ENCODE measurements at regions not wholly inside any gene's neighbourhood (a gene's known extent, or its start where the extent isn't known, plus 50 kb on each side); places are given as distances from the start of the nearest gene placed in this dataset.

DNA sequence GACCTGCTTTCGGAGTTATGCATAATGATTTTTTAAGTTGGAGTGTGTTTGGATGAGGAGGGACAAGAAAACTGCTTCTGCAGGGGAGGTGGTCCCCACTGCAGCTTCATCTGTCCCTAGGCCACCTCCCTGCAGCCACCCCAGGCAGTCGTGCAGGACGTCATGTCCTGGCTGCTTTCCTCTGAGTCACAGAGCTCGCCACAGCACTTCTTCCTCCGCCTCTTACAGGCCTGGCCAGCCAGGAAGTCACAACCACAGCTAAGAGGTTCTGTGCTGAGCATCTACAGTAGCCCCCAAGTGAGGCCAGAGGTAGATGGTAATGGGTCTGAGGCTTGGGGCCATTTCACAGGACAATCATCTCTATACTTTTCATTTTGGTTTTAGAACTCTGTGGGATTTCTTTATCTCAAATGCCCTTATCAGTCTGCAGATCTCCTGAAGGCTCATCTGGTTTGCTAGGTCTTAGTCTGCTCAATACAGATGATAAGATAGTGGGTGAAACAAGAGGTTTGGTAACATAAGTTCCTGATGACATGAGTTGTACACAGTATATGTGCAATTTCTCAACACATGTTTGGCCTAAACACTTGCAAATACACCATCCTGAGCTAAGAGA, 106.4 kb downstream of the ARF6 start:
- Histone ChIP-seq H3K4me3 (ENCODE audit: extremely low read depth in 1 of 4, insufficient read depth in 2 of 4, low read depth in 3 of 4, low read length in 4 of 4) (no peak overlapping the region), H3K4me1 (replicated peaks in 1 of 4; ENCODE audit: control insufficient read depth in 3 of 4, insufficient read depth in 4 of 4, low read length in 3 of 4) (peaks cover 12 to 26% (median 16%) of the 10 kb centered on the region in 4 experiments; a peak in 5 of 7 replicates), H3K4ac (replicated peaks; ENCODE audit: insufficient read length, low read depth, low read length) (no peak overlapping the region), H3K9me3 (ENCODE audit: insufficient read depth in 2 of 2, low read depth in 1 of 2, low read length in 1 of 2) (no peaks in the 10 kb centered on the region), H3K36me3 (ENCODE audit: control insufficient read depth in 2 of 4, insufficient read depth in 4 of 4, low read length in 3 of 4) (no peaks in the 10 kb centered on the region), H3K18ac (ENCODE audit: extremely low read depth, low read length) (no peak overlapping the region), H3K23me2 (ENCODE audit: low read depth, low read length) (peaks cover 4% of the 10 kb centered on the region; the same call in 1 of the 2 replicates), H2BK120ac (replicated peaks; ENCODE audit: low read depth, low read length) (no peak overlapping the region), H2BK12ac (ENCODE audit: low read depth, low read length) (0 out of 2 replicates have a peak overlapping the region, but pooled peaks have one; percentile 60), H4K5ac (ENCODE audit: insufficient read length, low read depth, low read length) (no peak overlapping the region), H2BK5ac (ENCODE audit: low read depth, low read length) (0 out of 2 replicates have a peak overlapping the region, but pooled peaks have one; percentile 16), H3K27me3 (replicated peaks in 1 of 4; ENCODE audit: control insufficient read depth in 3 of 4, extremely low read depth in 1 of 4, insufficient read depth in 3 of 4, low read length in 3 of 4) (peaks cover 0 to 27% (median 17%) of the 10 kb centered on the region in 4 experiments; a peak in 6 of 7 replicates), H3K14ac (ENCODE audit: insufficient read length) (no peak overlapping the region), H3K79me2 (ENCODE audit: control insufficient read depth in 1 of 2, insufficient read depth in 2 of 2, low read length in 2 of 2) (no peaks in the 10 kb centered on the region), H3K79me1 (ENCODE audit: low read depth, low read length) (no peaks in the 10 kb centered on the region), H4K8ac (ENCODE audit: extremely low read depth, insufficient read depth, low read length) (no peak overlapping the region), H3K27ac (ENCODE audit: low read depth, low read length) (no peak overlapping the region), H2BK20ac (ENCODE audit: low read length) (no peak overlapping the region; the same call in 1 of the 2 replicates), H2AFZ (ENCODE audit: low read length) (no peak overlapping the region), H3K4me2 (ENCODE audit: insufficient read depth in 1 of 2, low read depth in 2 of 2, low read length in 2 of 2) (no peak overlapping the region), H2BK15ac (ENCODE audit: low read length) (peak overlapping the region; percentile 81; the same call in 1 of the 2 replicates), H3K23ac (ENCODE audit: insufficient read length) (no peak overlapping the region), H4K20me1 (replicated peaks in 1 of 2; ENCODE audit: control insufficient read depth in 1 of 2, insufficient read depth in 2 of 2, low read length in 2 of 2) (no peaks in the 10 kb centered on the region), H3K9ac (replicated peaks in 1 of 4; ENCODE audit: extremely low read depth in 1 of 4, low read depth in 3 of 4, low read length in 3 of 4) (no peak overlapping the region), H2AK5ac (ENCODE audit: low read depth, low read length) (no peak overlapping the region), H3K56ac (replicated peaks; ENCODE audit: insufficient read length, low read depth, low read length) (no peak overlapping the region), H4K91ac (replicated peaks; ENCODE audit: insufficient read length, low read length) (no peak overlapping the region)
- DNase-seq (ENCODE audit: low read depth in 1 of 2, low spot score in 2 of 2) (no peak), FAIRE-seq (no peak)
- ChIA-PET POLR2A (ENCODE audit: partially characterized antibody) (interaction anchor here (0.6 kb wide), 1 partner anchor 232 kb away, joined by 3 read pairs; the partner anchor contains the start of gene SOS2), CTCF (ENCODE audit: partially characterized antibody) (interaction anchor here (0.6 to 2.3 kb wide), 7 partner anchors 9 to 137 kb away, joined by 3 to 9 read pairs (median 4); no protein-coding TSS in a partner anchor)
- 76% methylated on average over 5 of the region's 5 CpGs; no CpG with 5 or more reads in 1 of the 2 experiments for WGBS, 2 experiments (ENCODE audit: extremely low coverage in 1 of 2, insufficient coverage in 1 of 2, insufficient read length in 1 of 2, insufficient replicate concordance in 2 of 2, low coverage in 1 of 2, low lambda C conversion rate in 2 of 2, missing lambda C conversion rate in 1 of 2)
- no peak for TF ChIP-seq EP300 (IDR thresholded peaks at IDR 0.05; ENCODE audit: borderline replicate concordance in 1 of 2, low read depth in 2 of 2, low read length in 2 of 2)
- TF ChIP-seq, protein P1, sequence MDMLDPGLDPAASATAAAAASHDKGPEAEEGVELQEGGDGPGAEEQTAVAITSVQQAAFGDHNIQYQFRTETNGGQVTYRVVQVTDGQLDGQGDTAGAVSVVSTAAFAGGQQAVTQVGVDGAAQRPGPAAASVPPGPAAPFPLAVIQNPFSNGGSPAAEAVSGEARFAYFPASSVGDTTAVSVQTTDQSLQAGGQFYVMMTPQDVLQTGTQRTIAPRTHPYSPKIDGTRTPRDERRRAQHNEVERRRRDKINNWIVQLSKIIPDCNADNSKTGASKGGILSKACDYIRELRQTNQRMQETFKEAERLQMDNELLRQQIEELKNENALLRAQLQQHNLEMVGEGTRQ (IDR thresholded peaks at IDR 0.05; ENCODE audit: low read length), result no peak
- no peak for TF ChIP-seq BACH1 (IDR thresholded peaks at IDR 0.05; ENCODE audit: low read length)
- TF ChIP-seq TAF1 (IDR thresholded peaks at IDR 0.05; ENCODE audit: low read depth, low read length), result no peak
- TF ChIP-seq, protein P2, sequence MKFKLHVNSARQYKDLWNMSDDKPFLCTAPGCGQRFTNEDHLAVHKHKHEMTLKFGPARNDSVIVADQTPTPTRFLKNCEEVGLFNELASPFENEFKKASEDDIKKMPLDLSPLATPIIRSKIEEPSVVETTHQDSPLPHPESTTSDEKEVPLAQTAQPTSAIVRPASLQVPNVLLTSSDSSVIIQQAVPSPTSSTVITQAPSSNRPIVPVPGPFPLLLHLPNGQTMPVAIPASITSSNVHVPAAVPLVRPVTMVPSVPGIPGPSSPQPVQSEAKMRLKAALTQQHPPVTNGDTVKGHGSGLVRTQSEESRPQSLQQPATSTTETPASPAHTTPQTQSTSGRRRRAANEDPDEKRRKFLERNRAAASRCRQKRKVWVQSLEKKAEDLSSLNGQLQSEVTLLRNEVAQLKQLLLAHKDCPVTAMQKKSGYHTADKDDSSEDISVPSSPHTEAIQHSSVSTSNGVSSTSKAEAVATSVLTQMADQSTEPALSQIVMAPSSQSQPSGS (IDR thresholded peaks at IDR 0.05; ENCODE audit: low read length), result no peak
- TF ChIP-seq NRF1 (IDR thresholded peaks at IDR 0.05; ENCODE audit: low read depth, low read length), result no peak
- TF ChIP-seq RAD21 (IDR thresholded peaks at IDR 0.05 in 1 of 2, conservative IDR thresholded peaks at IDR 0.05 in 1 of 2; ENCODE audit: low read depth in 2 of 2, low read length in 2 of 2), result no peak

Data from H1 (cell line).